ENCODE measurements at regions not wholly inside any gene's neighbourhood (a gene's known extent, or its start where the extent isn't known, plus 50 kb on each side); places are given as distances from the start of the nearest gene placed in this dataset.

GRCh38 chr17:6241381-6241780 lies 171.2 kb downstream of the WSCD1 start:
- Histone ChIP-seq H2AFZ (ENCODE audit: low read depth, low read length) (no peak overlapping the region), H3K9me3 (replicated peaks; ENCODE audit: control insufficient read depth, insufficient read depth, low read depth, low read length) (no peaks in the 10 kb centered on the region), H3K9ac (ENCODE audit: insufficient read depth in 1 of 2, low read depth in 2 of 2, low read length in 2 of 2) (no peak overlapping the region), H3K9me1 (ENCODE audit: control insufficient read depth, insufficient read depth, low read length) (no peaks in the 10 kb centered on the region), H3K36me3 (ENCODE audit: control insufficient read depth, insufficient read depth, low read length) (no peaks in the 10 kb centered on the region), H3K27me3 (ENCODE audit: control insufficient read depth in 2 of 2, insufficient read depth in 2 of 2, low read length in 2 of 2) (no peaks in the 10 kb centered on the region), H3K27ac (ENCODE audit: extremely low read depth, low read depth, low read length) (no peak overlapping the region), H3K4me2 (ENCODE audit: insufficient read depth, low read length) (no peak overlapping the region), H3K79me2 (ENCODE audit: control insufficient read depth, insufficient read depth, low read length) (no peaks in the 10 kb centered on the region), H3K4me3 (no peak overlapping the region), H3K4me1 (replicated peaks in 1 of 2; ENCODE audit: control insufficient read depth in 2 of 2, insufficient read depth in 2 of 2, low read length in 2 of 2) (no peaks in the 10 kb centered on the region), H4K20me1 (replicated peaks; ENCODE audit: control insufficient read depth, insufficient read depth, low read length) (no peaks in the 10 kb centered on the region)
- CTCF ChIA-PET (ENCODE audit: low intra/inter-chr PET ratio): no interaction called here
- FAIRE-seq: no peak
- in situ Hi-C loops (cut with MboI): no loop called here
- TF ChIP-seq ZNF24 (IDR thresholded peaks at IDR 0.05): peak; percentile 61; the same call in 1 of the 2 replicates
- TF ChIP-seq ZNF444 (CRISPR knock-in tag; IDR thresholded peaks at IDR 0.05): no peak
- POLR2A ChIA-PET: interaction anchor here (0.7 kb wide), 1 partner anchor 14 kb away, joined by 3 read pairs; no protein-coding TSS in a partner anchor
- no TSS peak for BruUV-seq (replicated peaks)
- 0% methylated on average over 5 of the region's 6 CpGs for WGBS (ENCODE audit: insufficient coverage, low coverage, missing lambda C conversion rate)
- no peak for DNase-seq (ENCODE audit: extremely low read depth in 1 of 4, low spot score in 3 of 4)
- intact Hi-C loops (cut with micrococcal nuclease): no loop called here
- ATAC-seq: no peak

GRCh38 chr17:6240601-6241000 lies 170.4 kb downstream of the WSCD1 start:
- Histone ChIP-seq H3K4me3 (no peak overlapping the region), H3K4me2 (ENCODE audit: insufficient read depth, low read length) (no peak overlapping the region), H3K9me3 (replicated peaks; ENCODE audit: control insufficient read depth, insufficient read depth, low read depth, low read length) (no peaks in the 10 kb centered on the region), H3K79me2 (ENCODE audit: control insufficient read depth, insufficient read depth, low read length) (no peaks in the 10 kb centered on the region), H3K9me1 (ENCODE audit: control insufficient read depth, insufficient read depth, low read length) (no peaks in the 10 kb centered on the region), H3K9ac (ENCODE audit: insufficient read depth in 1 of 2, low read depth in 2 of 2, low read length in 2 of 2) (no peak overlapping the region), H3K27me3 (ENCODE audit: control insufficient read depth in 2 of 2, insufficient read depth in 2 of 2, low read length in 2 of 2) (no peaks in the 10 kb centered on the region), H4K20me1 (replicated peaks; ENCODE audit: control insufficient read depth, insufficient read depth, low read length) (no peaks in the 10 kb centered on the region), H2AFZ (ENCODE audit: low read depth, low read length) (no peak overlapping the region), H3K27ac (ENCODE audit: extremely low read depth, low read depth, low read length) (no peak overlapping the region), H3K36me3 (ENCODE audit: control insufficient read depth, insufficient read depth, low read length) (no peaks in the 10 kb centered on the region), H3K4me1 (replicated peaks in 1 of 2; ENCODE audit: control insufficient read depth in 2 of 2, insufficient read depth in 2 of 2, low read length in 2 of 2) (no peaks in the 10 kb centered on the region)
- no peak for DNase-seq (ENCODE audit: extremely low read depth in 1 of 4, low spot score in 3 of 4)
- in situ Hi-C loops (cut with MboI) (no loop called here), intact Hi-C loops (cut with micrococcal nuclease) (no loop called here)
- ATAC-seq: no peak
- ChIA-PET POLR2A (interaction anchor here (0.7 kb wide), 2 partner anchors 165 to 222 kb away, joined by 3 read pairs; no protein-coding TSS in a partner anchor), CTCF (ENCODE audit: low intra/inter-chr PET ratio) (no interaction called here)
- 0% methylated on average over 10 of the region's 10 CpGs for WGBS (ENCODE audit: insufficient coverage, low coverage, missing lambda C conversion rate)
- BruUV-seq (replicated peaks): no TSS peak
- FAIRE-seq: no peak
- TF ChIP-seq ZNF140 (CRISPR knock-in tag; IDR thresholded peaks at IDR 0.05) (no peak), PTBP1 (IDR thresholded peaks at IDR 0.05; ENCODE audit: low read depth, low read length) (no peak), MXI1 (IDR thresholded peaks at IDR 0.05; ENCODE audit: low read depth, low read length) (no peak), ZNF41 (CRISPR knock-in tag; conservative IDR thresholded peaks at IDR 0.05) (no peak), CBX8 (IDR thresholded peaks at IDR 0.05; ENCODE audit: borderline replicate concordance, extremely low read depth, low read depth, low read length, poor library complexity, severe bottlenecking) (no peak), ETS2 (tag; IDR thresholded peaks at IDR 0.05; ENCODE audit: borderline replicate concordance, poor library complexity, severe bottlenecking) (no peak), GTF2A2 (tag; IDR thresholded peaks at IDR 0.05) (no peak)
- TF ChIP-seq, protein P1, sequence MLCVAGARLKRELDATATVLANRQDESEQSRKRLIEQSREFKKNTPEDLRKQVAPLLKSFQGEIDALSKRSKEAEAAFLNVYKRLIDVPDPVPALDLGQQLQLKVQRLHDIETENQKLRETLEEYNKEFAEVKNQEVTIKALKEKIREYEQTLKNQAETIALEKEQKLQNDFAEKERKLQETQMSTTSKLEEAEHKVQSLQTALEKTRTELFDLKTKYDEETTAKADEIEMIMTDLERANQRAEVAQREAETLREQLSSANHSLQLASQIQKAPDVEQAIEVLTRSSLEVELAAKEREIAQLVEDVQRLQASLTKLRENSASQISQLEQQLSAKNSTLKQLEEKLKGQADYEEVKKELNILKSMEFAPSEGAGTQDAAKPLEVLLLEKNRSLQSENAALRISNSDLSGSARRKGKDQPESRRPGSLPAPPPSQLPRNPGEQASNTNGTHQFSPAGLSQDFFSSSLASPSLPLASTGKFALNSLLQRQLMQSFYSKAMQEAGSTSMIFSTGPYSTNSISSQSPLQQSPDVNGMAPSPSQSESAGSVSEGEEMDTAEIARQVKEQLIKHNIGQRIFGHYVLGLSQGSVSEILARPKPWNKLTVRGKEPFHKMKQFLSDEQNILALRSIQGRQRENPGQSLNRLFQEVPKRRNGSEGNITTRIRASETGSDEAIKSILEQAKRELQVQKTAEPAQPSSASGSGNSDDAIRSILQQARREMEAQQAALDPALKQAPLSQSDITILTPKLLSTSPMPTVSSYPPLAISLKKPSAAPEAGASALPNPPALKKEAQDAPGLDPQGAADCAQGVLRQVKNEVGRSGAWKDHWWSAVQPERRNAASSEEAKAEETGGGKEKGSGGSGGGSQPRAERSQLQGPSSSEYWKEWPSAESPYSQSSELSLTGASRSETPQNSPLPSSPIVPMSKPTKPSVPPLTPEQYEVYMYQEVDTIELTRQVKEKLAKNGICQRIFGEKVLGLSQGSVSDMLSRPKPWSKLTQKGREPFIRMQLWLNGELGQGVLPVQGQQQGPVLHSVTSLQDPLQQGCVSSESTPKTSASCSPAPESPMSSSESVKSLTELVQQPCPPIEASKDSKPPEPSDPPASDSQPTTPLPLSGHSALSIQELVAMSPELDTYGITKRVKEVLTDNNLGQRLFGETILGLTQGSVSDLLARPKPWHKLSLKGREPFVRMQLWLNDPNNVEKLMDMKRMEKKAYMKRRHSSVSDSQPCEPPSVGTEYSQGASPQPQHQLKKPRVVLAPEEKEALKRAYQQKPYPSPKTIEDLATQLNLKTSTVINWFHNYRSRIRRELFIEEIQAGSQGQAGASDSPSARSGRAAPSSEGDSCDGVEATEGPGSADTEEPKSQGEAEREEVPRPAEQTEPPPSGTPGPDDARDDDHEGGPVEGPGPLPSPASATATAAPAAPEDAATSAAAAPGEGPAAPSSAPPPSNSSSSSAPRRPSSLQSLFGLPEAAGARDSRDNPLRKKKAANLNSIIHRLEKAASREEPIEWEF (CRISPR knock-in tag; IDR thresholded peaks at IDR 0.05): no peak

Measured in K562 (cell line).